Activated CD8-positive, alpha-beta memory T cell treated with anti-CD3 and anti-CD28 coated beads for 48 hours (primary cell): ENCODE measurements at regions not wholly inside any gene's neighbourhood (a gene's known extent, or its start where the extent isn't known, plus 50 kb on each side); places are given as distances from the start of the nearest gene placed in this dataset.
"Not testable (repeated sequence)": the region's sequence is repeated elsewhere in the genome, so short reads cannot be mapped to it uniquely, and the experiment has no call there.

Experiments
- DNase-seq, 3 experiments: peaks; one replicate each; pipeline ENCODE4 v3.0.0-alpha.2; 2020; ENCODE audit warnings: low read depth in 2 of 3, low spot score in 2 of 3

DNA sequence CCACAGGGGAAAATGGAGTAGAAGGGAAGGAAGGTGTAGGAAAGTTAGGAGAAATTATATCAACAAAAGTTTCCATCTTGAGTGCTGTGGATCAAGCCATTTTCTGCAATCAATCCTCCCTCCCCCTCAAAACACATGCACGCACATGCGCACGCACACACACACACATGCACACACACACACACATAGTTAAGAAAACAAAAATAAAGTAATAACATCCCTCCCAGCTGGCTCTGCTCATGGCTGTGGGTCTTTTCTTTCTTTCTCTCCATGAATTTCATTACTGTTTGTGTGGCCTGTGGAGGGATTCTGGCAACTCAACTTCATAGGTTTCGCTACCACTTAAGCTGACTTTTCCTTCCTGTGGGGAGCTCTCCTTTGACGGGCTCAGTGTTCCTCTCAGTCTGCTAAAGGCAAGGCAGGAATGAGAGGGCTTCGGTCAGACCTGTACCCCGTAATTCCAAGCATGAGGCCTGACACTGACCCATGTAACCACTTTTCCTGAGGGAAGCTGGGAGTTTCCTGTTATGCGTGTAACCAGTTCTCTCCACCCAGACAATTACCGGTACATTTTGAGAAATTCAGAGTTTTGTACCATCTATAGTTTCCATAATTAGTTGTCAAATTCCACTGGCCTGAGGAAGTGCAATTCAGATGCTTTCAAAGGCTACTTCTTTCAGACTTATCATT is 79.8 kb downstream of the ZNF92 start:
- no peak for DNase-seq

DNA sequence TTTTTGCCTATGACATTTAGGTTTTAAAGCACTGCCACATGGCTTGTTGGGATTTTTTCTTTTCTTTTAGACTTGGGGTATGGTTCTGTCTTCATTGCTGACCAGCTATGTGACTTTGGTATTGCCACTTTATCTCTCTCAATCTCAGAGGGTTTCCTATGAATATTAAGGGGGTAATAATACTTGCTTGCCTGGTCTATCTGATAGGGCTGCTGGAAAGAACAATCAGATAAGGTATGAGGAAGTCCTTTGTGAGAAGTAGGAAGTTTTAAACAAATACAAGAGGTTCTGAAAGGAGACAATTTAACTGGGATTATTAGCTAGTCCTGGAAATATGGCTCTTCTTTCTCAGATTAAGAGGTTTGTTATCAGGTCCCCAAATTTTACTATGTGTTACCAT is 80.8 kb downstream of the ZNF92 start:
- no peak for DNase-seq

DNA sequence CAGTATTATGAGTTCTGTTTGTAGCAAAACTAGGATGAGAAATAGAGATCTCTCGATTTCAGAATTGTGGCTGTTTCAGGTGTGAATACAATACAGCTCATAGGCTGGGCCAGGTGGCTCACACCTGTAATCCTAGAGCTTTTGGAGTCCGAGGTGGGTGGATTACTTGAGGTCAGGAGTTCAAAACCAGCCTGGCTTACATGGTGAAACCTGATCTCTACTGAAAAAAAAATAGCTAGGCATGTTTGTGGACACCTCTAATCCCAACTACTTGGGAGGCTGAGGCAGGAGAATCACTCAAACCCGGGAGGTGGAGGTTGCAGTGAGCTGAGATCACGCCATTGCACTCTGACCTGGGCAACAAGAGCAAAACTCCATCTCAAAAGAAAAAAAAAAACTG is 81.4 kb downstream of the ZNF92 start:
- not testable (repeated sequence) for DNase-seq

DNA sequence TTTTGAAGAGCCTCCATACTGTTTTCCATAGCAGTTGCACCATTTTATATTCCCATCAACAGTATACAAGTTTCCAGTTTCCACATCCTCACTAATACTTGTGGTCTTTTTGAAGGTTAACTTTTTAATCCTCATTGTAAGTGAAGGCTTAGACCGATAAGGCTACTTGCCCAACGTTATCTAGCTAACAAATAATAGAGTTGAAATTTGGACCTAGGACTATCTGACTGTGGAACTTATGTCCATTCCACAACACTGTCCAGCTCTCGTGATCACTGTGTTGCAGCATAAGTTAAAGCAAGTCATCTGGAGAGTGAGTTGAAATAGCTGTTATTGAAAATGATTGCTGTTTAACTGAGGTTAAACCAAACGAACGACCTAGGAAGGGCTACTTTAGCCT is 84.0 kb downstream of the ZNF92 start:
- DNase-seq = no peak

DNA sequence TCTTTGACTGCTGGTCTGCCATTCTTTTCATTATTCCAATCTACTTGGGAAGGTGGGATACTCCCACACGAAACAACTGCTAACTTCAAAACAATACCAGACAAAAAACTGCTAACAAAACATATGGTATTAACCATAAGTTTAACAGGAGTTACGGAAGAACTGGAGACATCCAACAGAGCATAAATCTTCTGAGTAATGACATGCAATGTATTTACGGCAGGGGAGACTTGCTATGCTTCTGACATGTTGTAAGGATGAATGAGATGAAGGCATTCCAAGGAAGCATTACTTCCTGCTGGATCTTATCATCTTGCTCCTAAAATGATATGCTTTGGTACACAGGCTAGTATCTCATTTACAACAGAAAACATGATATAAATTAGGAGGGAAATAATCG is 85.8 kb downstream of the ZNF92 start:
- DNase-seq = no peak

DNA sequence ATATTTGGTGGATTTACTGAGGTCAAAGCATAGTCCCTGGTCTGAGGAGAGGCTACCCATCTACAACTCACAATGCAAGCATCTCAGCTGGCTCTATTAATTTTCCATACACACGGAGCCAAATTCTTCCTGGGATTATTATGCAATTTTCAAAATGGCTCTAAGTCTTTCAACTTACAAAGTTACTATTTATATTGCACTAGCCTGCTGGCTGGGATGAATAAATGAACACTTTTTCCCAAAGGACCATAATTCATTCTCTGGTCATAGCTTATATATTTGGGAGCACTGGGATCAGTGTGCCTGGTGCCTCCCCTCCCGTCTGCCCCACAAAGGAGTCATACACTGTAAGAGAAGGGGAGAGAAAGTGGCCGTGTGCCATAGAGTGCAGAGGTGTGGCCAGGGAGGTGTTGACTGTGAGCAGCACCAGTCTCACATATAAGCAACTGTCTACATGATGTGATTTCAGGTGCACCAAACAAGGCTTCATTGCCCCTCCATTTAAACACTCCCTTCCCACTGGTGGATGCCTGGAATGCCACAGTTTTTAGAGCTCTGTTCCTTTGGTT is 88.6 kb downstream of the ZNF92 start:
- DNase-seq = no peak

DNA sequence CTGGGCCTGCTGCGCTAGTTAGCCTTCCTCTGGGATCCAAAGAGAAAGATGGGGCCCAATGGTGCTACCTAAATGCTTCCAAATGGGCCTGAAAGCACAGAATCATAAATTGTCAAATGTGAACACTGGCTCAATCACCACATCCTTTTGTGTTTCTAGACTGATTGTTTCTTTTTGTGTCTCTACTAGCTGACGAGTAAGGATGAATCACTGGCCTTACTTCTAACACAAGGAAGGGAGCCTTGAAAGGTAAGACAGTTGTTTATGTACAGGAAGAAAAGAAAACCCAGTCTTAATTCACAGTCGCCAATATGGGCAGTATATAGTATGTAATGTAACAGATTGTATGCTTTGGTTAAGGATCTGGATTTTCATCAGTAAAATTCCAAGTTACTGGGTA is 89.5 kb downstream of the ZNF92 start:
- DNase-seq = no peak

DNA sequence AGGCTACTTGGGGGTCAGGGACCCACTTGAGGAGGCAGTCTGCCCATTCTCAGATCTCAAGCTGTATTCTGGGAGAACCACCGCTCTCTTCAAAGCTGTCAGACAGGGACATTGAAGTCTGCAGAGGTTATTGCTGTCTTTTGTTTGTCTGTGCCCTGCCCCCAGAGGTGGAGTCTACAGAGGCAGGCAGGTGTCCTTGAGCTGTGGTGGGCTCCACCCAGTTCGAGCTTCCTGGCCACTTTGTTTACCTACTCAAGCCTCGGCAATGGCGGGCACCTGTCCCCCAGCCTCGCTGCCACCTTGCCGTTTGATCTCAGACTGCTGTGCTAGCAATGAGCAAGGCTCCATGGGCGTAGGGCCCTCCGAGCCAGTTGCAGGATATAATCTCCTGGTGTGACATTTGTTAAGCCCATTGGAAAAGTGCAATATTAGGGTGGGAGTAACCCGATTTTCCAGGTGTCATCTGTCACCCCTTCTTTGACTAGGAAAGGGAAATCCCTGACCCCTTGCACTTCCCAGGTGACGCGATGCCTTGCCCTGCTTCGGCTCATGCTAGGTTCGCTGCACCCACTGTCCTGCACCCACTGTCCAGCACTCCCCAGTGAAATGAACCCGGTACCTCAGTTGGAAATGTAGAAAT is 96.4 kb downstream of the ZNF92 start:
- not testable (repeated sequence) for DNase-seq

DNA sequence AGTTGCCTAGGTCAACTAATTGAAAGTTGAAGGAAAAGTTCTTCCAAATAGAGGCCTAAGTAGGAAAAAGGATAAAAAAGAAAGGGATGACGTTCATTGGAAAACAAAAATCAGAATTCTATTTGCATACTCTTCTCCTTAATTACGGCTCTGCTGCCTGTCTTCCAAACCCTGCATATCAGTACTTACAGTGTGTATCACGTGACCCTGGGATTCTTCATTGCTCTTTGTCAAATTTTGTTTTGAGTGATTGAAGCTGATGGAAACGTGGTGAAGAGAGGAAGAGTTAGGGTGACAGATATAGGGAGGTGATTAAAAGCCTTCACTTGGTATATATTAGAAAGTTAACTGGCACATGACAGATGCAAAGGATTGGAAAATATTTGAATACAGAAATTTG is 97.9 kb downstream of the ZNF92 start:
- no peak for DNase-seq

DNA sequence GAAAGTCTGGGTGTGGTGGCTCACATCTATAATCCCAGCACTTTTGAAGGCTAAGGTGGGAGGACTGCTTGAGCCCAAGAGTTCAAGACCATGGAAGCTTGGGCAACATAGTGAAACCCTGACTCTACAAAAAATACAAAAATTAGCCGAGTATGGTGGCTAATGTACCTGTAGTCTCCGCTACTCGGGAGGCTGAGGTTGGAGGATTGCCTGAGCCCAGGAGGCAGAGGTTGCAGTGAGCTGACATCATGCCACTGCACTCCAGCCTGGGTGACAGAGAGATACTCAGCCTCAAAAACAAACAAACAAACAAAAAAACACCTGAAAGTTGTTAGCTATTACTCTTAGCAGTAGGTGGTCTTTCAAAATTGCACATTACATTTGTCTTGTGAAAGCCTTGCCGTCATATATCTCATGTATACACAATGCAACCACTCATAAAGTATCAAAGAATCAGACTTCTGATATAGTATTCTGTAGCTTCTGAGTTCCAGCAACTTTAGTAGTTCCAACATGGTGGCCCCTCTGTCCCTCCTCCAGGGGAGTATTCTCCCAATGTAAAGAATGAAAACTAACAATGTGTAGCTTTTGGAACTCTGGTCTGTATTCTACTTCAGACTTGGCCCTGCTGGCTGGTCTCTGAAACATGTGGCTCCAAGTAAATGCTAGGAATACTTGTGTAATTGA is 101.5 kb downstream of the ZNF92 start:
- DNase-seq = no peak

DNA sequence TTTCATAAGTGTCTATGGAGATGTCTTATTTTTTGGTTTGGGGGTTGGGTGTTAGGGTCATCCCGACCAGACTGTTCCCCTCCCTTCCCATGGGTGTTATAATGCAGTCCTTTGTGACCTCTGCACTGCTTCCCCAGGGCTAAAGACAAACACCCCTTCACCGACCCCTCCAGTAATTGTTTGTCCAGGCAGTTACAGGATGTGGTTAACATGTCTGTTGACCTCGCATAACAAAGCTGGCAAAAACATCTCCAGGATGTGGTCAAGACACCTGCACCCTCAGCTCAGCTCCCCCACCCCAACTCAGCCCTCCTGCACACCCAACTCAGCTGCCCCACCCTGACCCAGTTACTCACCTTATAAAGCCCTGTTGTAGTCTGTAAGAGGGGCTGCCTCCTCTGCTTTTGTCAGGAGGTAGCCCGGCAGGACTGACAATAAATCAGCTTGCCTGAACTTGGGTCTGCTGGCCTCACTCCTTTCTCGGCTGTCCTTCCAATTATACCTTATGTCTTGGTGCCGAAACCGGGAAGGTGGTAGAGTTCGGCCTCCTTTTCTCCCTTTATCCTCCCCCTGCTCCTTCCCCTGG is 102.2 kb downstream of the ZNF92 start:
- no peak for DNase-seq

DNA sequence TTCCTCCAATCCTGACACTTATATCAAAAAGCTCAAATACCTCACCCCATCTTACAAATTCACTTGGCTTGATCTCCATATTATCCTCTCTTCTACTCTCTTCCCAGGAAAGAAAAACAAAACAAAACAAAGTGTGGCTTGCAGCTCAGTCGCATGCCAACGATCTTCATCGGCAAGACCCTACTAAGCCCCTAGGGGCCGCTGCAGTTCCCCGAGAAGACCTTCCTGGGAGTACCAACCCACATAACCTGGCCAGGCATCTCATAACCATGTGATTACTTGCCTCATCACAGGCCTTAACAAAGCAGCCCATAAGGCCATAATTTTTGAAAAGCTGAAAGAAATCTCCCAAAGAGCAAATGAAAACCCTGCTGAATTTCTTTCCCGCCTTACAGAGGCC is 103.7 kb downstream of the ZNF92 start:
- no peak for DNase-seq

DNA sequence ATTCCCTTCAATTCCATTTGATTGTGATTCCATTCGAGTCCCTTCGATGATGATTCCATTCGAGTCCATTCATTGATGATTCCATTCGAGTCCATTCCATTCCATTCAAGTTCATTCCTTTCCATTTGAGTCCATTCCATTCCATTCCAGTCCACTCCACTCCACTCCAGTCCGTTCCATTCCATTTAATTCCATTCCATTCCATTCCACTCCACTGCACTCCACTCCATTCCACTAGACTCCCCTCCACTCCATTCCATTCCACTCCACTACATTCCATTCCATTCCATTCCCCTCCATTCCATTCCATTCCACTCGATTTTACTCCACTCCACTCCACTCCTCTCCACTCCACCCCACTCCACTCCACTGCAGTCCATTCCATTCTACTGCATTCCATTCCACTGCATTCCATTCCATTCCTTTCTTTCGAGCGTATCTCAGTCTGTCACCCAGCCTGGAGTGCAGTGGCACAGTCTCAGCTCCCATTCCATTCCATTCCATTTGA is 115.7 kb downstream of the ZNF92 start:
- no peak for DNase-seq

DNA sequence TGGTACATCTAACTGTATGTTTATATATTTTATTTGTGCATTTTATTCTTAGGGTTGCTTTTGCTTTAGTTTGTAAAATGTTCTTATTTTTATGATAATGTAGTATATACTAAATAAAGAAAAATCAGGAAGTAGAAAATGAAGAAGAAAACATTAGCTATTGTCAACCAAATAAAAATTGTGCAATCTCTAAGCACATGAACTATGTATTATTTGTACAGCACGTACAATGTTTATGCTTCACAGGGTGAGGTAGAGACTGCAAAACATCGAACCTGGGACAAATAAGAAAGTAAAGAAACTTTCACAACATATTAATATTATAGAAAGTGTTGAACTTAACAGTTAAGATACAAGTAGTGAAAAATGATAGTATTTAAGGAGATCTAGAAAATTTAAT is 123.0 kb downstream of the ZNF92 start:
- not testable (repeated sequence) for DNase-seq

DNA sequence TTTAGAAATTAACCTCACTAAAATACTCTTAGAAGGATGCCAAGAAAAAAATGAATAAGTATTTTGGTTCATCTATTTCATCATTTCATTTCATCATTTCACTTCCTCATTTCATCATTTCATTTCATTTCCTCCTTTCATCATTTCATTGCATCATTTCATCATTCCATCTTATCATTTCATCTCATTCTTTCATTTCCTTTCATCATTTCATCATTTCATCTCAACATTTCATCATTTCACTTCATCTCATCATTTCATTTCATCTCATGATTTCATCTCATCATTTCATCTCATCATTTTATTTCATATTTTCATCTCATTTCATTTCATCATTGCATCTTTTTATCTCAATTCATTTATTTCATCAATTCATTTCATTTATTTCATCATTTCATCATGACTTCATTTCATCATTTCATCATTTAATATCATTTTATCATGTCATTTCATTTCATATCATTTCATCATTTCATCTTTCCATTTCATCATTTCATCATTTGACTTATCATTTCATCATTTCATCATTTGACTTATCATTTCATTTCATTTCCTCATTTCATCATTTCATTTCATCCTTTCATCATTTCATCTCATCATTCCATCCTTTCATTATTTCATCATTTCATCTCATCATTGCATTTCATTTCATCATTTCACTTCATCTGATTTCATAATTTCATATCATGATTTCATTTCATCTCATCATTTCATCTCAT is 129.9 kb downstream of the ZNF92 start:
- DNase-seq = no peak

DNA sequence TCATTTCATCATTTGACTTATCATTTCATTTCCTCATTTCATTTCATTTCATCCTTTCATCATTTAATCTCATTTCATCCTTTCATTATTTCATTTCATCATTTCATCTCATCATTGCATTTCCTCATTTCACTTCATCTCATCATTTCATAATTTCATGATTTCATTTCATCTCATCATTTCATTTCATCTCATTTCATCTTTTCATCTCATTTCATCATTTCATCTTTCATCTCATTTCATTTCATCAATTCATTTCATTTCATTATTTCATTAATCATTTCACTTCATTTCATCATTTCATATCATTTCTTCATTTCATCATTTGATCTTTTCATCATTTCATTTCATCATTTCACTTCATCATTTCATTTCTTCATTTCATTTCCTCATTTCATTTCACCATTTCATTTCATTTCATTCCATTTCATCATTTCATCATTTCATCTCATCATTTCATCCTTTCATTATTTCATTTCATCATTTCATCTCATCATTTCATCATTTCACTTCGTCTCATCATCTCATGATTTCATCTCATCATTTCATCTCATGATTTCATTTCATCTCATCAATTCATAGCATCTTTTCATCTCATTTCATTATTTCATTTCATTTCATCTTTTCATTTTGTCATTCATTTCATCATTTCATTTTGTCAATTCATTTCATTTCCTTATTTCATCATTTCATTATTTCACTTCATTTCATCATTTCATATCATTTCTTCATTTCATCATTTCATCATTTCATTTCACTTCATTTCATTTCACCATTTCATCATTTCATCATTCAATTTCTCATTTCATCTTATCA is 131.1 kb downstream of the ZNF92 start:
- not testable (repeated sequence) for DNase-seq

DNA sequence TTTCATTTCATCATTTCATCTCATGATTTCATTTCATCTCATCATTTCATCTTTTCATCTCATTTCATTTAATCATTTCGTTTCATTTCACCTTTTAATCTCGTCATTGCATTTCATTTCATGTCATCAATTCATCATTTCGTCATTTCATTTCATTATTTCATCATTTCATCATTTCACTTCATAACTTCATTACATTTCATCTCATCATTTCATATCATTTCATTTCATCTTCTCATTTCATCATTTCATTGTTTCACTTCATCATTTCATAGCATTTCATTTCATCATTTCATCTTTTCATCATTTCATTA is 131.6 kb downstream of the ZNF92 start:
- DNase-seq = not testable (repeated sequence)

DNA sequence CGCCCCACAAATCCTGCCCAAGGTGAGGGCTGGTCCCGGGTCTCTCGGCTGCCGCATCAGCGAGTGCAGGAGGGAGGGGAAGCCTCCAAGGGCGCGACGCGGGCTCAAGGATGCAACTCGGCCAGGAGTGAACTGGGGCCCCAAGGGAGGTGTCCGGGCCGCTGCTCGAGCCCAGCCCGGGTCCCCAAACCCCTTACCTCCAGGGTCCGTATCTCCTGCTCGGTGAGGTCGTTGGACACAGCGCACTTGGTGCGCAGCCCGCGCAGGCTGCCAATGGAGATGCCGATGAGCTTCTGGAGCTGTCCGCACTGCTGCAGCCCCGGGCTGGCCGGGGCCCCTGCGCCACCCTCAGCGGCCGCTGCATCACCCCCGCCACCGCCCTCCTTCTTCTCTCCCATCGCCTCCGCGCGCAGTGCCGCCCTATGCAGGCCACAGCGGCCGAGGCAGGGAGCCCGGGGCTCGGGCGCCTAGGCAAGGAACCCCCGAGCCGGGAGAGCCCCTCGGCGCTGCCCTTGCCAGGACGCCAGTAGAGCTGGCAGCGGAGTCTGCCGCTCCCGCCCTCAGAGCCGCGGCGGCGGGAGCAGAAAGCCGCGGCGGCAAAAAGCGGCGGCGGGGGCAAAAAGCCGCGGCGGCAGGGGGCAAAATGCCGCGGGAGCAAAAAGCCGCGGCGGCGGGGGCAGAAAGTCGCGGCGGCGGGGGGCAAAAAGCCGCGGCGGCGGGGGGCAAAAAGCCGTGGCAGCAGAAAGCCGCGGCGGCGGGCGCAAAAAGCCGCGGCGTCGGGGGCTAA is 135.1 kb downstream of the ZNF92 start:
- not testable (repeated sequence) for DNase-seq

DNA sequence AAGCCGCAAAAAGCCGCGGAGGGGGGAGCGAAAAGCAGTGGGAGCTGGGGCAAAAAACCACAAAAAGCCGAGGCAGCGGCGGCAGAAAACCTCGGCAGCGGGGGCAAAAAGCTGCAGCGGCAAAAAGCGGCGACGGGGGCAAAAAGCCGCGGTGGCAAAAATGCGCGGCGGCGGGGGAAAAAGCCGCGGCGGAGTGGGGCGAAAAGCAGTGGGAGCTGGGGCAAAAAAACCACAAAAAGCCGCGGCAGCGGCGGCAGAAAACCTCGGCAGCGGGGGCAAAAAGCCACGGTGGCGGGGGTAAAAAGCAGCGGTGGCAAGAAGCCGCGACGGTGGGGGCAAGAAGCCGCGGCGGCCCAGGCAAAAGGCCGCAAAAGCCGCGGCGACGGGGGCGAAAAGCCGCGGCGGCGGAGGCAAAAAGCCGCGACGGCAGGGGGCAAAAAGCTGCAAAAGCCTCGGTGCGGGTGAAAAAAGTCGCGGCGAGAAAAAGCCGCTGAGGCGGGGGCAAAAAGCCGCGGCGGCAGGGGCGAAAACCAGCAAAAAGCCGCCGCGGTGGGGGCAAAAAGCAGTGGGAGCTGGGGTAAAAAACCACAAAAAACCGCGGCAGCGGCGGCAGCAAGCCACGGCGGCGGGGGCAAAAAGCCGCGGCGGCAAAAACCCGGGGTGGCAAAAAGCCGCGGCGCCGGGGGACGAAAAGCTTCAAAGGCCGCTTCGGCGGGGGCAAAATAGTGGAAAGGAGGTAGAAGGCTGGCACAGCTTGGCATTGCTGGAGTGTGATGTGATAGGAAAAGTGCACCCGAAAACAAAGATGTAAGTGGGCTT is 135.9 kb downstream of the ZNF92 start:
- DNase-seq = no peak
